Bronchial epithelial cell (primary cell): ENCODE measurements at regions not wholly inside any gene's neighbourhood (a gene's known extent, or its start where the extent isn't known, plus 50 kb on each side); places are given as distances from the start of the nearest gene placed in this dataset.

Source experiments
- DNase-seq: peaks from one replicate; pipeline ENCODE4 v3.0.0-alpha.2; 2010; ENCODE audit warnings: low read depth
- FAIRE-seq: peaks from 2 replicates; lab custom pipeline; 2011; peaks lifted over from hg19 to GRCh38; lab: Jason Lieb, UNC
- H3K27me3 ChIP-seq: 2 replicates; pipeline ENCODE4 v1.5.1; 2011; ENCODE audit warnings: low read length; ENCODE audit not compliant: control insufficient read depth, insufficient read depth
- H3K36me3 ChIP-seq: 2 replicates; pipeline ENCODE4 v1.5.1; 2011; ENCODE audit warnings: low read length; ENCODE audit not compliant: control insufficient read depth, insufficient read depth
- H3K4me3 ChIP-seq: 2 replicates; pipeline ENCODE4 v1.5.1; 2011; ENCODE audit warnings: mild to moderate bottlenecking, low read depth, low read length, control low read depth
- TF ChIP-seq, protein P1 (sequence below): IDR thresholded peaks from 2 replicates; pipeline ENCODE4 v1.5.1; 2011; ENCODE audit warnings: mild to moderate bottlenecking, moderate library complexity, low read length, control low read depth, inconsistent platforms; ENCODE audit not compliant: insufficient read depth, severe bottlenecking

DNA sequence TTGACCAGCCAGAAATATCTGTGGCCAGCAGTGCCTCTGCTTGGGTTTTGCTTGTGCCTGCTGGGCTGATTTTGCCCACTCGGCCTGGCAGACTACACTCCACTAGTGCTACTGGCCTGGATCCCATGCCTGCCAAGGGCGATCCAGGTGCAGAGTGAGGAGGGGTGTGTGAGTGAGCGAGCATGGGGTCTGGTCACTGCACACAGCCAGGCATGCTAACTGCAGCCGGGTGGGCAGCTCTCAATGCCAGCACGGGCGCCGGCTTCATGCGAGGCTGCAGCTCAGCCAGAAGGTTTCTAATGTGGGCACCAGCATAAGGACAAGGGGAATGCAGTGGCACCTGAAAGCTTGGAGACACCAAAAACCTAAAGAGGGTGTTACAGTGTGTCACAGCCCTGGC, 1161.4 kb downstream of the FSTL5 start:
- TF ChIP-seq, protein P1, sequence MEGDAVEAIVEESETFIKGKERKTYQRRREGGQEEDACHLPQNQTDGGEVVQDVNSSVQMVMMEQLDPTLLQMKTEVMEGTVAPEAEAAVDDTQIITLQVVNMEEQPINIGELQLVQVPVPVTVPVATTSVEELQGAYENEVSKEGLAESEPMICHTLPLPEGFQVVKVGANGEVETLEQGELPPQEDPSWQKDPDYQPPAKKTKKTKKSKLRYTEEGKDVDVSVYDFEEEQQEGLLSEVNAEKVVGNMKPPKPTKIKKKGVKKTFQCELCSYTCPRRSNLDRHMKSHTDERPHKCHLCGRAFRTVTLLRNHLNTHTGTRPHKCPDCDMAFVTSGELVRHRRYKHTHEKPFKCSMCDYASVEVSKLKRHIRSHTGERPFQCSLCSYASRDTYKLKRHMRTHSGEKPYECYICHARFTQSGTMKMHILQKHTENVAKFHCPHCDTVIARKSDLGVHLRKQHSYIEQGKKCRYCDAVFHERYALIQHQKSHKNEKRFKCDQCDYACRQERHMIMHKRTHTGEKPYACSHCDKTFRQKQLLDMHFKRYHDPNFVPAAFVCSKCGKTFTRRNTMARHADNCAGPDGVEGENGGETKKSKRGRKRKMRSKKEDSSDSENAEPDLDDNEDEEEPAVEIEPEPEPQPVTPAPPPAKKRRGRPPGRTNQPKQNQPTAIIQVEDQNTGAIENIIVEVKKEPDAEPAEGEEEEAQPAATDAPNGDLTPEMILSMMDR: no peak
- FAIRE-seq: no peak
- Histone ChIP-seq H3K36me3 (no peaks in the 10 kb centered on the region), H3K4me3 (no peak overlapping the region), H3K27me3 (no peaks in the 10 kb centered on the region)
- no peak for DNase-seq

DNA sequence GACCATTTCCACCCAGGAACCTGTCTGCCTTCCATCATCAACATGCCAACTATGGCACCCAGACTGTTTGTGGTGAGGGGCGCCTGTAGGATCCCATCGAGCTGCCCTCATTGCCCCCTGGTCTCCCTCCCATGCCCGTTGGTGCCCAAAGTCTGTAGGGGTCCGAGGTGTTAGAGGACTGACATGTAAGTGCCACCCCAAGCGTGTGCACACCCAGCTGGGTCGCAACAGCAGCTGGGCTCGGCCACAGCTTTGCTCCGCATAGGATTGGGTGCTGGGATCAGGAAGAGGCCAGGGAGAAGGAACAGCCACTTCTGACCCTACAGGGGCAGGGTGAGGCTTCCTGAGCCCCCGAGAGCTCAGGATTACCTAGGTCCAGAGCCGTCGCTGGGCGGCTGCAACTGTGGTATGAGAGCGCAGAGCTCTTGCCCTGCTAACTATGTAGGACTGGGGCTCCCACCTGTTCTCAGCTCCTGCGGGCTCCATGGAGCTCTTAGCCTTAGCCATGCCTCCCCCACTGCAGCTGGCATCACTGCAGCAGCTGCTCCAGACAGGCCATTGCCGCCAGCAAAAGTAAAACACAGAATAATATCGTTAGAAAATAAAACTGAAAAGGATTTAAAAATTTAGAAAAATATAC, 1160.3 kb downstream of the FSTL5 start:
- Histone ChIP-seq H3K27me3 (no peaks in the 10 kb centered on the region), H3K4me3 (no peak overlapping the region), H3K36me3 (no peaks in the 10 kb centered on the region)
- DNase-seq: no peak
- TF ChIP-seq, protein P1: no peak
- FAIRE-seq: no peak

DNA sequence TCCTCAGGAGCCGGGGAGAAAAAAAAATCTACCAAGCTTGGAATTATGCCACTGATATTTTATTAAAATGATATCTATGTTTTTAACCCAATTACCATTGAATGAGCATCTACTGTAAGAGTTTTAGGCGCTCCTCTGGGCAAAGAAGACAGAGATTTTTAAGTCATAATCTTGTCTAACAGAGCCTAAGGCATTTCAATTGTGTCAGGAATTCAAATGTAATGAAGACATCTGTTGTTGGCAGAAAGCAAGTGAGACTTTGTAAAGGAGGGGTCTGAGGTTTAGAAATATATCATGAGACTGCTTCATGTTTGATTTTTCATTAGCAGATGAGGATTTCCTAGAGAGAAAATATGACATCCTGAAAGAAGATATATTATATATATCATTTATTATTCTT, 1158.1 kb downstream of the FSTL5 start:
- Histone ChIP-seq H3K36me3 (no peaks in the 10 kb centered on the region), H3K4me3 (no peak overlapping the region), H3K27me3 (no peaks in the 10 kb centered on the region)
- DNase-seq (no peak), FAIRE-seq (no peak)
- TF ChIP-seq, protein P1: no peak

DNA sequence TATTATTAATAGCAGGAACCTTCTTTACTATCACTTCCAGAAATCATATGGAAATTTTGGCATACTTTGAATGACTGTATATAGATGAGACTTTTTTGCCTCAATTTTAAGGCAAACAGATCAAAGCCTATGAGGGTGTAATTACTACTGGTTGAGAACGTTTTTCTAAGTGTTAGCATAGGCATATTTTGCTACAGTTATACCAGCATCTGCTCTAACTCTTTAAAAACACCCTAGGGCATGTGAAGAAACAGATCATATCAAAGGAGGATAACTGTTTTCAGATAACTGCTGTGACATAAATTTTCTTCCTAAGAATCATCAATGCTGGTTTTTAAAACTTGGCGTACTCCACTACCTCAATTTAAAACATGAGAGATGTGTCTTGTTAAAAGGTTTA, 1155.3 kb downstream of the FSTL5 start:
- TF ChIP-seq, protein P1: no peak
- H3K36me3 ChIP-seq: no peaks in the 10 kb centered on the region
- no peak overlapping the region for H3K4me3 ChIP-seq
- FAIRE-seq (no peak), DNase-seq (no peak)
- H3K27me3 ChIP-seq: no peaks in the 10 kb centered on the region

DNA sequence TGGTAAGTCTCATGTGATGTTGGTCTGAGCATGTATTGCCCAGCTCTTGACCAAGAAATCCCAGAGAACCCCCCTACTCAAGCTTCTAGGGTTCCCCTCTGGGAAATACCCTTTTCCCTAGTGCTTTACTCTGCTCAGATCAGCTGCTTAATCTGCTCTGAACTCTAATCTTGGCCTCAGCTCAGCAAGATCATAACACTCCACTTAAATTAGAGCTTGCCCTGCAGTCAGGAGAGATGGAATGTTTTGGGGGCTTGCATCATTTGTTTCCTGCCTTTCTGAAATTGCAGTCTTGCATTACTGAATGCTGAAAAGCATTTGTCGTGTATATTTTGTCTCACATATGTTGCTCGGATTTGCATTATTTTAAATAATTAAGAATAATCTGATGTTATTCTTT, 1153.6 kb downstream of the FSTL5 start:
- DNase-seq (no peak), FAIRE-seq (no peak)
- Histone ChIP-seq H3K27me3 (no peaks in the 10 kb centered on the region), H3K36me3 (no peaks in the 10 kb centered on the region), H3K4me3 (no peak overlapping the region)
- TF ChIP-seq, protein P1: no peak
